K562 (cell line): ENCODE measurements at regions not wholly inside any gene's neighbourhood (a gene's known extent, or its start where the extent isn't known, plus 50 kb on each side); places are given as distances from the start of the nearest gene placed in this dataset.

Experiments used
- ATAC-seq: fragments of 200-7000 bp; cut with Tn5 transposase; 3 replicates; pipeline ENCODE4 v1.9.1; 2020; ENCODE audit warnings: moderate library complexity
- BruUV-seq: library from RNA; stranded (reverse); fragments of 400-500 nt; replicated peaks from 2 replicates; lab custom pipeline; 2021; lab: Mats Ljungman, UMichigan
- CTCF ChIA-PET: fragments of 300-600 bp; formaldehyde crosslinking; extraction: SDS; loops from one replicate; lab custom pipeline; 2021; ENCODE audit warnings: low intra/inter-chr PET ratio; lab: Yijun Ruan, JAX
- POLR2A ChIA-PET: fragments of 300-600, 350-650 bp; sonication (Branson Sonifier 250); formaldehyde crosslinking; extraction: SDS; loops from one replicate; lab custom pipeline; 2021; ENCODE audit warnings: antibody characterized with exemption, inconsistent platforms; lab: Yijun Ruan, JAX
- DNase-seq, 4 experiments: peaks; one replicate each; pipeline versions ENCODE4 v3.0.0 to v3.0.0-alpha.2; 2011 to 2018; ENCODE audit warnings: low spot score in 3 of 4, mixed read lengths in 3 of 4; ENCODE audit errors: extremely low read depth in 1 of 4
- FAIRE-seq: peaks from 2 replicates; lab custom pipeline; 2011; peaks lifted over from hg19 to GRCh38; lab: Jason Lieb, UNC
- H2AFZ ChIP-seq: 2 replicates; pipeline ENCODE4 v1.6.0; 2011; ENCODE audit warnings: low read depth, low read length, control low read depth, inconsistent platforms
- H3K27ac ChIP-seq: fragments of 200-600 bp; 3 replicates; pipeline ENCODE4 v1.8.0; 2011; ENCODE audit warnings: low read depth, mild to moderate bottlenecking, control low read depth, inconsistent platforms, low read length, moderate library complexity, mixed read lengths; ENCODE audit errors: extremely low read depth
- H3K27me3 ChIP-seq, 2 experiments: fragments of 300-600 bp in 1 of 2; 2 replicates in 1 of 2; 3 replicates in 1 of 2; pipeline versions ENCODE4 v1.6.0 to v1.8.0; 2011; ENCODE audit warnings: inconsistent platforms in 2 of 2, low read length in 2 of 2, mild to moderate bottlenecking in 1 of 2, mixed read lengths in 1 of 2, moderate library complexity in 1 of 2; ENCODE audit not compliant: control insufficient read depth in 2 of 2, insufficient read depth in 2 of 2
- H3K36me3 ChIP-seq: fragments of 300-600 bp; 3 replicates; pipeline ENCODE4 v1.8.0; 2011; ENCODE audit warnings: mild to moderate bottlenecking, low read length, inconsistent platforms; ENCODE audit not compliant: control insufficient read depth, insufficient read depth
- H3K4me1 ChIP-seq, 2 experiments: fragments of 200-600 bp in 1 of 2; replicated peaks in 1 of 2; 2 replicates in 1 of 2; 3 replicates in 1 of 2; pipeline versions ENCODE4 v1.5.1 to v1.8.0; 2011; ENCODE audit warnings: inconsistent platforms in 2 of 2, low read length in 2 of 2, mild to moderate bottlenecking in 1 of 2, mixed read lengths in 1 of 2, moderate library complexity in 1 of 2; ENCODE audit not compliant: control insufficient read depth in 2 of 2, insufficient read depth in 2 of 2
- H3K4me2 ChIP-seq: 2 replicates; pipeline ENCODE4 v1.6.1; 2011; ENCODE audit warnings: low read length, control low read depth, inconsistent platforms, mixed read lengths; ENCODE audit not compliant: insufficient read depth
- H3K4me3 ChIP-seq: fragments of 200-600 bp; sonication (generic), shearing (Covaris generic); 2 replicates; pipeline ENCODE4 v1.5.1; 2016; ENCODE audit warnings: control low read depth, inconsistent platforms
- H3K79me2 ChIP-seq: fragments of 200-600 bp; 3 replicates; pipeline ENCODE4 v1.8.0; 2011; ENCODE audit warnings: low read length, inconsistent platforms; ENCODE audit not compliant: control insufficient read depth, insufficient read depth
- H3K9ac ChIP-seq, 2 experiments: 2 replicates each; pipeline versions ENCODE4 v1.6.0 to v1.6.1; 2011; ENCODE audit warnings: low read depth in 2 of 2, low read length in 2 of 2, control low read depth in 1 of 2, inconsistent platforms in 1 of 2, mild to moderate bottlenecking in 1 of 2, mixed read lengths in 1 of 2; ENCODE audit not compliant: insufficient read depth in 1 of 2
- H3K9me1 ChIP-seq: one replicate; pipeline ENCODE4 v1.6.0; 2011; ENCODE audit warnings: inconsistent platforms, mild to moderate bottlenecking, low read length, moderate library complexity; ENCODE audit not compliant: control insufficient read depth, insufficient read depth
- H3K9me3 ChIP-seq: replicated peaks from 2 replicates; pipeline ENCODE4 v1.5.1; 2011; ENCODE audit warnings: low read depth, low read length, inconsistent platforms; ENCODE audit not compliant: control insufficient read depth, insufficient read depth
- H4K20me1 ChIP-seq: replicated peaks from 2 replicates; pipeline ENCODE4 v1.6.1; 2011; ENCODE audit warnings: low read length, inconsistent platforms, mixed read lengths; ENCODE audit not compliant: control insufficient read depth, insufficient read depth
- ARID4B ChIP-seq: sonication (generic); formaldehyde crosslinking; IDR thresholded peaks from 2 replicates; pipeline ENCODE4 v1.8.0; 2022; ENCODE audit warnings: mild to moderate bottlenecking, missing genetic modification reagents
- ESRRA ChIP-seq: fragments of 450-650 bp; IDR thresholded peaks from 2 replicates; pipeline ENCODE4 v1.6.1; 2014; ENCODE audit warnings: low read depth, mild to moderate bottlenecking, moderate library complexity, borderline replicate concordance
- RB1 ChIP-seq: fragments of 450-650 bp; IDR thresholded peaks from 2 replicates; pipeline ENCODE4 v1.6.1; 2017; ENCODE audit warnings: low read depth, mild to moderate bottlenecking
- RBFOX2 ChIP-seq: fragments of 200-400 bp; formaldehyde crosslinking; IDR thresholded peaks from 2 replicates; pipeline ENCODE4 v1.6.1; 2017; ENCODE audit warnings: low read depth, mild to moderate bottlenecking, low read length, moderate library complexity
- SRSF1 ChIP-seq: fragments of 200-400 bp; formaldehyde crosslinking; IDR thresholded peaks from 2 replicates; pipeline ENCODE4 v1.6.1; 2017; ENCODE audit warnings: mild to moderate bottlenecking, low read depth, low read length, moderate library complexity
- ZFP30 ChIP-seq: fragments of 250-450 bp; sonication (Bioruptor Pico); IDR thresholded peaks from 2 replicates; pipeline ENCODE4 v1.8.0; 2022; ENCODE audit warnings: moderate library complexity, mild to moderate bottlenecking, inconsistent platforms, borderline replicate concordance
- ZNF277 ChIP-seq: fragments of 250-450 bp; sonication (Bioruptor Pico); IDR thresholded peaks from 2 replicates; pipeline ENCODE4 v1.8.0; 2022; ENCODE audit warnings: inconsistent platforms, mild to moderate bottlenecking, moderate library complexity, borderline replicate concordance
- ZNF41 ChIP-seq: fragments of 250-450 bp; sonication (Bioruptor Pico); conservative IDR thresholded peaks from 2 replicates; pipeline ENCODE4 v1.4.0; 2020; ENCODE audit warnings: mild to moderate bottlenecking
- ZNF518B ChIP-seq: fragments of 250-450 bp; sonication (Bioruptor Pico); IDR thresholded peaks from 2 replicates; pipeline ENCODE4 v1.5.0; 2021; ENCODE audit warnings: mild to moderate bottlenecking, moderate library complexity
- WGBS: fragments of 100-300 bp; shearing (Covaris generic); methylation state at CpG from one replicate; pipeline ENCODE4 v1.1.6; 2016; ENCODE audit warnings: low coverage, mixed read lengths; ENCODE audit not compliant: insufficient coverage; ENCODE audit errors: missing lambda C conversion rate; 5-methylcytosine and 5-hydroxymethylcytosine counted together
- in situ Hi-C: fragments of 300-500 bp; cut with MboI; formaldehyde crosslinking; loops from 4 replicates; pipeline ENCODE4 v1.15.0; 2018; ENCODE audit warnings: inconsistent platforms, mixed read lengths
- intact Hi-C: fragments of 100-400 bp; cut with micrococcal nuclease; formaldehyde crosslinking; loops from 2 replicates; pipeline ENCODE4 v1.14.2; 2022

- DNase-seq (no peak), FAIRE-seq (no peak), ATAC-seq (no peak)
- Histone ChIP-seq H3K4me3 (no peak overlapping the region), H4K20me1 (peaks cover 13% of the 10 kb centered on the region), H3K36me3 (no peaks in the 10 kb centered on the region), H3K4me1 (no peaks in the 10 kb centered on the region), H3K9ac (no peak overlapping the region), H2AFZ (no peak overlapping the region), H3K9me1 (no peaks in the 10 kb centered on the region), H3K79me2 (no peaks in the 10 kb centered on the region), H3K4me2 (no peak overlapping the region), H3K27ac (no peak overlapping the region), H3K9me3 (no peaks in the 10 kb centered on the region), H3K27me3 (peaks cover 7 to 68% of the 10 kb centered on the region in 2 experiments; a peak in 4 of 5 replicates)
- ChIA-PET CTCF (no interaction called here), POLR2A (interaction anchor here (0.6 to 0.7 kb wide), 3 partner anchors 25 to 1840 kb away, joined by 3 to 4 read pairs (median 3); no protein-coding TSS in a partner anchor)
- BruUV-seq, result no TSS peak
- WGBS, result under 1% methylated on average over 15 of the region's 16 CpGs
- intact Hi-C loops (no loop called here), in situ Hi-C loops (no loop called here)
- TF ChIP-seq ZNF277, result no peak
- TF ChIP-seq ZNF518B (CRISPR knock-in tag), result no peak
- no peak for TF ChIP-seq ZFP30
- no peak for TF ChIP-seq SRSF1
- TF ChIP-seq ZNF41 (CRISPR knock-in tag), result no peak
- TF ChIP-seq RB1, result no peak
- no peak for TF ChIP-seq RBFOX2
- no peak for TF ChIP-seq ESRRA
- no peak for TF ChIP-seq ARID4B (CRISPR knock-in tag)
These were observed 247.1 kb downstream of the RBFOX3 start for GRCh38 chr17:79363552-79364275.
